K562 (cell line): ENCODE measurements at regions not wholly inside any gene's neighbourhood (a gene's known extent, or its start where the extent isn't known, plus 50 kb on each side); places are given as distances from the start of the nearest gene placed in this dataset.

Source experiments
- ATAC-seq: fragments of 200-7000 bp; cut with Tn5 transposase; 3 replicates; pipeline ENCODE4 v1.9.1; 2020; ENCODE audit warnings: moderate library complexity
- BruUV-seq: library from RNA; stranded (reverse); fragments of 400-500 nt; replicated peaks from 2 replicates; lab custom pipeline; 2021; lab: Mats Ljungman, UMichigan
- CTCF ChIA-PET: fragments of 300-600 bp; formaldehyde crosslinking; extraction: SDS; loops from one replicate; lab custom pipeline; 2021; ENCODE audit warnings: low intra/inter-chr PET ratio; lab: Yijun Ruan, JAX
- POLR2A ChIA-PET: fragments of 300-600, 350-650 bp; sonication (Branson Sonifier 250); formaldehyde crosslinking; extraction: SDS; loops from one replicate; lab custom pipeline; 2021; ENCODE audit warnings: antibody characterized with exemption, inconsistent platforms; lab: Yijun Ruan, JAX
- DNase-seq, 4 experiments: peaks; one replicate each; pipeline versions ENCODE4 v3.0.0 to v3.0.0-alpha.2; 2011 to 2018; ENCODE audit warnings: low spot score in 3 of 4, mixed read lengths in 3 of 4; ENCODE audit errors: extremely low read depth in 1 of 4
- FAIRE-seq: peaks from 2 replicates; lab custom pipeline; 2011; peaks lifted over from hg19 to GRCh38; lab: Jason Lieb, UNC
- H2AFZ ChIP-seq: 2 replicates; pipeline ENCODE4 v1.6.0; 2011; ENCODE audit warnings: low read depth, low read length, control low read depth, inconsistent platforms
- H3K27ac ChIP-seq: fragments of 200-600 bp; 3 replicates; pipeline ENCODE4 v1.8.0; 2011; ENCODE audit warnings: low read depth, mild to moderate bottlenecking, control low read depth, inconsistent platforms, low read length, moderate library complexity, mixed read lengths; ENCODE audit errors: extremely low read depth
- H3K27me3 ChIP-seq, 2 experiments: fragments of 300-600 bp in 1 of 2; 2 replicates in 1 of 2; 3 replicates in 1 of 2; pipeline versions ENCODE4 v1.6.0 to v1.8.0; 2011; ENCODE audit warnings: inconsistent platforms in 2 of 2, low read length in 2 of 2, mild to moderate bottlenecking in 1 of 2, mixed read lengths in 1 of 2, moderate library complexity in 1 of 2; ENCODE audit not compliant: control insufficient read depth in 2 of 2, insufficient read depth in 2 of 2
- H3K36me3 ChIP-seq: fragments of 300-600 bp; 3 replicates; pipeline ENCODE4 v1.8.0; 2011; ENCODE audit warnings: mild to moderate bottlenecking, low read length, inconsistent platforms; ENCODE audit not compliant: control insufficient read depth, insufficient read depth
- H3K4me1 ChIP-seq, 2 experiments: fragments of 200-600 bp in 1 of 2; replicated peaks in 1 of 2; 2 replicates in 1 of 2; 3 replicates in 1 of 2; pipeline versions ENCODE4 v1.5.1 to v1.8.0; 2011; ENCODE audit warnings: inconsistent platforms in 2 of 2, low read length in 2 of 2, mild to moderate bottlenecking in 1 of 2, mixed read lengths in 1 of 2, moderate library complexity in 1 of 2; ENCODE audit not compliant: control insufficient read depth in 2 of 2, insufficient read depth in 2 of 2
- H3K4me2 ChIP-seq: 2 replicates; pipeline ENCODE4 v1.6.1; 2011; ENCODE audit warnings: low read length, control low read depth, inconsistent platforms, mixed read lengths; ENCODE audit not compliant: insufficient read depth
- H3K4me3 ChIP-seq: fragments of 200-600 bp; sonication (generic), shearing (Covaris generic); 2 replicates; pipeline ENCODE4 v1.5.1; 2016; ENCODE audit warnings: control low read depth, inconsistent platforms
- H3K79me2 ChIP-seq: fragments of 200-600 bp; 3 replicates; pipeline ENCODE4 v1.8.0; 2011; ENCODE audit warnings: low read length, inconsistent platforms; ENCODE audit not compliant: control insufficient read depth, insufficient read depth
- H3K9ac ChIP-seq, 2 experiments: 2 replicates each; pipeline versions ENCODE4 v1.6.0 to v1.6.1; 2011; ENCODE audit warnings: low read depth in 2 of 2, low read length in 2 of 2, control low read depth in 1 of 2, inconsistent platforms in 1 of 2, mild to moderate bottlenecking in 1 of 2, mixed read lengths in 1 of 2; ENCODE audit not compliant: insufficient read depth in 1 of 2
- H3K9me1 ChIP-seq: one replicate; pipeline ENCODE4 v1.6.0; 2011; ENCODE audit warnings: inconsistent platforms, mild to moderate bottlenecking, low read length, moderate library complexity; ENCODE audit not compliant: control insufficient read depth, insufficient read depth
- H3K9me3 ChIP-seq: replicated peaks from 2 replicates; pipeline ENCODE4 v1.5.1; 2011; ENCODE audit warnings: low read depth, low read length, inconsistent platforms; ENCODE audit not compliant: control insufficient read depth, insufficient read depth
- H4K20me1 ChIP-seq: replicated peaks from 2 replicates; pipeline ENCODE4 v1.6.1; 2011; ENCODE audit warnings: low read length, inconsistent platforms, mixed read lengths; ENCODE audit not compliant: control insufficient read depth, insufficient read depth
- HNRNPLL ChIP-seq: fragments of 200-400 bp; formaldehyde crosslinking; IDR thresholded peaks from 2 replicates; pipeline ENCODE4 v1.6.1; 2017; ENCODE audit warnings: low read length, low read depth, mild to moderate bottlenecking; ENCODE audit not compliant: poor library complexity, severe bottlenecking
- JUNB ChIP-seq: fragments of 450-650 bp; formaldehyde crosslinking; conservative IDR thresholded peaks from 2 replicates; pipeline ENCODE4 v1.4.0; 2020; ENCODE audit warnings: mild to moderate bottlenecking
- PTTG1 ChIP-seq: fragments of 450-650 bp; IDR thresholded peaks from 2 replicates; pipeline ENCODE4 v1.6.1; 2016; ENCODE audit warnings: low read depth, mild to moderate bottlenecking, missing genetic modification characterization, missing compliant biosample characterization
- ZNF212 ChIP-seq: fragments of 450-650 bp; formaldehyde crosslinking; IDR thresholded peaks from 2 replicates; pipeline ENCODE4 v1.4.0; 2020; ENCODE audit warnings: mild to moderate bottlenecking
- ZNF311 ChIP-seq: fragments of 250-450 bp; sonication (Bioruptor Pico); IDR thresholded peaks from 2 replicates; pipeline ENCODE4 v1.4.0; 2020; ENCODE audit warnings: mild to moderate bottlenecking, moderate library complexity
- WGBS: fragments of 100-300 bp; shearing (Covaris generic); methylation state at CpG from one replicate; pipeline ENCODE4 v1.1.6; 2016; ENCODE audit warnings: low coverage, mixed read lengths; ENCODE audit not compliant: insufficient coverage; ENCODE audit errors: missing lambda C conversion rate; 5-methylcytosine and 5-hydroxymethylcytosine counted together
- in situ Hi-C: fragments of 300-500 bp; cut with MboI; formaldehyde crosslinking; loops from 4 replicates; pipeline ENCODE4 v1.15.0; 2018; ENCODE audit warnings: inconsistent platforms, mixed read lengths
- intact Hi-C: fragments of 100-400 bp; cut with micrococcal nuclease; formaldehyde crosslinking; loops from 2 replicates; pipeline ENCODE4 v1.14.2; 2022
- TF ChIP-seq, protein P1 (sequence below), 2 experiments: fragments of 450-650 bp in 1 of 2; IDR thresholded peaks; 2 replicates each; pipeline ENCODE4 v1.6.1; 2011 to 2017; ENCODE audit warnings: low read depth in 2 of 2, antibody characterized with exemption in 1 of 2, borderline replicate concordance in 1 of 2, low read length in 1 of 2, mild to moderate bottlenecking in 1 of 2, mixed read lengths in 1 of 2; ENCODE audit not compliant: control insufficient read depth in 1 of 2

DNA sequence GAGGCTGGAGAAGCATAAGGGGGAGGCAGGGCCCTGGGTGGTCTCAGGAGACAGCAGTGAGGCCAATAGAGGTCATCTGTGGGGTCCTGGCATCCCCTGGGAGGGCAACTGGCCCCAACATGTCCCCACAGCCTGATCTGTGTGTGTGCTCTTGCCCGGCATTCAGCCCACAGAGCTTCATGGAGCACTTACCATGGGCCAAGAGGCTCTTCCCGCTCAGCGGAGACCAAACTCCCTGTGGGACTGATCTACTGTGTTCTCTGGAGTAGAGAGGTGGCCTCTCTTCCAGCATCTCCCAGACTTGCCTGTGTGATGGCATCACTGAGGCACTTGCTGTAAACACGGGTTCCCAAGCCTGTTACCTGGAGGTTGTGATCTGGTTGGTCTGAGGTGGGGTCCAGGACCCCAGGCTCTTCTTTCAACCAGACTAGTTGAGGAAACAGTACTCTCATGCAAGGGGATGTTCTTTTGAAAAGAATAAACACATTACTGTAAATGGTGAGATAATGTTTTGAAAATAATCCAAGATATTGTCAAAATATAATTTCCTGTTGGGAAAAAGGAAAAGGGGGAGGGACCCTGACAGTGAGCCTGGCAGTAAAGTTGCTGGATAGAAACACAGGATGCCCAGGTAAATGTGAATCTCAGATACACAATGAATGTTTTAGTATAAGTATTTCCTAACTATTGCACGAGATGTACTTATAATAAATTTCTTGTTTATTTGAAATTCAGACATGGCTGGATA is 67.6 kb downstream of the SOWAHC start:
- FAIRE-seq = no peak
- DNase-seq = no peak
- Histone ChIP-seq H2AFZ (no peak overlapping the region), H3K9me3 (no peaks in the 10 kb centered on the region), H3K27ac (no peak overlapping the region), H3K4me3 (no peak overlapping the region), H4K20me1 (no peaks in the 10 kb centered on the region), H3K4me2 (no peak overlapping the region), H3K9me1 (no peaks in the 10 kb centered on the region), H3K9ac (no peak overlapping the region), H3K4me1 (no peaks in the 10 kb centered on the region), H3K79me2 (no peaks in the 10 kb centered on the region), H3K27me3 (peaks cover 2 to 20% of the 10 kb centered on the region in 2 experiments; a peak in 3 of 5 replicates), H3K36me3 (no peaks in the 10 kb centered on the region)
- no peak for ATAC-seq
- in situ Hi-C loops (no loop called here), intact Hi-C loops (no loop called here)
- WGBS = 0% methylated on average over 4 of the region's 5 CpGs
- CTCF ChIA-PET = no interaction called here
- no TSS peak for BruUV-seq
- POLR2A ChIA-PET = no interaction called here
- TF ChIP-seq JUNB = no peak
- TF ChIP-seq ZNF311 (CRISPR knock-in tag) = no peak
- TF ChIP-seq ZNF212 (CRISPR knock-in tag) = no peak
- TF ChIP-seq, protein P1, sequence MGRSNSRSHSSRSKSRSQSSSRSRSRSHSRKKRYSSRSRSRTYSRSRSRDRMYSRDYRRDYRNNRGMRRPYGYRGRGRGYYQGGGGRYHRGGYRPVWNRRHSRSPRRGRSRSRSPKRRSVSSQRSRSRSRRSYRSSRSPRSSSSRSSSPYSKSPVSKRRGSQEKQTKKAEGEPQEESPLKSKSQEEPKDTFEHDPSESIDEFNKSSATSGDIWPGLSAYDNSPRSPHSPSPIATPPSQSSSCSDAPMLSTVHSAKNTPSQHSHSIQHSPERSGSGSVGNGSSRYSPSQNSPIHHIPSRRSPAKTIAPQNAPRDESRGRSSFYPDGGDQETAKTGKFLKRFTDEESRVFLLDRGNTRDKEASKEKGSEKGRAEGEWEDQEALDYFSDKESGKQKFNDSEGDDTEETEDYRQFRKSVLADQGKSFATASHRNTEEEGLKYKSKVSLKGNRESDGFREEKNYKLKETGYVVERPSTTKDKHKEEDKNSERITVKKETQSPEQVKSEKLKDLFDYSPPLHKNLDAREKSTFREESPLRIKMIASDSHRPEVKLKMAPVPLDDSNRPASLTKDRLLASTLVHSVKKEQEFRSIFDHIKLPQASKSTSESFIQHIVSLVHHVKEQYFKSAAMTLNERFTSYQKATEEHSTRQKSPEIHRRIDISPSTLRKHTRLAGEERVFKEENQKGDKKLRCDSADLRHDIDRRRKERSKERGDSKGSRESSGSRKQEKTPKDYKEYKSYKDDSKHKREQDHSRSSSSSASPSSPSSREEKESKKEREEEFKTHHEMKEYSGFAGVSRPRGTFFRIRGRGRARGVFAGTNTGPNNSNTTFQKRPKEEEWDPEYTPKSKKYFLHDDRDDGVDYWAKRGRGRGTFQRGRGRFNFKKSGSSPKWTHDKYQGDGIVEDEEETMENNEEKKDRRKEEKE (IDR thresholded peaks at IDR 0.05; ENCODE audit: borderline replicate concordance in 1 of 2, control insufficient read depth in 1 of 2, low read depth in 2 of 2, low read length in 1 of 2) = no peak
- TF ChIP-seq HNRNPLL = no peak
- TF ChIP-seq PTTG1 (tag) = no peak
